Loucy (cell line): ENCODE measurements at regions not wholly inside any gene's neighbourhood (a gene's known extent, or its start where the extent isn't known, plus 50 kb on each side); places are given as distances from the start of the nearest gene placed in this dataset.

Experiments
- H2AFZ ChIP-seq: fragments of 200-600 bp; sonication (generic); 2 replicates; pipeline ENCODE4 v1.6.0; 2016; ENCODE audit warnings: antibody characterized with exemption, mild to moderate bottlenecking, low read length, moderate library complexity
- H3F3A ChIP-seq: fragments of 200-600 bp; 2 replicates; pipeline ENCODE4 v1.6.0; 2016; ENCODE audit warnings: antibody characterized with exemption, low read depth, mild to moderate bottlenecking
- H3K27me3 ChIP-seq: fragments of 200-600 bp; sonication (generic); 2 replicates; pipeline ENCODE4 v1.6.1; 2014; ENCODE audit warnings: low read length, mild to moderate bottlenecking; ENCODE audit not compliant: insufficient read depth, poor library complexity, severe bottlenecking
- H3K36me3 ChIP-seq: fragments of 200-600 bp; sonication (generic); 2 replicates; pipeline ENCODE4 v1.6.1; 2016; ENCODE audit warnings: low read length; ENCODE audit not compliant: insufficient read depth
- H3K4me1 ChIP-seq: fragments of 200-600 bp; sonication (generic); 2 replicates; pipeline ENCODE4 v1.5.1; 2014; ENCODE audit warnings: low read length, mild to moderate bottlenecking; ENCODE audit not compliant: insufficient read depth, poor library complexity, severe bottlenecking
- H3K4me2 ChIP-seq: fragments of 200-600 bp; sonication (generic); 2 replicates; pipeline ENCODE4 v1.6.0; 2014; ENCODE audit warnings: antibody characterized with exemption, low read length, low read depth, mild to moderate bottlenecking; ENCODE audit not compliant: poor library complexity, severe bottlenecking
- H3K4me3 ChIP-seq: fragments of 200-600 bp; sonication (generic); 2 replicates; pipeline ENCODE4 v1.5.1; 2014; ENCODE audit warnings: low read length, mild to moderate bottlenecking, mixed read lengths; ENCODE audit not compliant: poor library complexity, severe bottlenecking
- H3K79me2 ChIP-seq: fragments of 200-600 bp; sonication (generic); 2 replicates; pipeline ENCODE4 v1.6.1; 2014; ENCODE audit warnings: low read length; ENCODE audit not compliant: insufficient read depth
- H3K9ac ChIP-seq: fragments of 200-600 bp; sonication (generic); 2 replicates; pipeline ENCODE4 v1.6.0; 2014; ENCODE audit warnings: mild to moderate bottlenecking, low read depth, low read length, moderate library complexity; ENCODE audit not compliant: poor library complexity, severe bottlenecking
- H3K9me2 ChIP-seq: fragments of 200-600 bp; sonication (generic); replicated peaks from 2 replicates; pipeline ENCODE4 v1.6.1; 2016; ENCODE audit warnings: low read depth, low read length, mixed read lengths
- H3K9me3 ChIP-seq: fragments of 200-600 bp; sonication (generic); 2 replicates; pipeline ENCODE4 v1.6.1; 2014; ENCODE audit warnings: mild to moderate bottlenecking, antibody characterized with exemption, low read length, low read depth; ENCODE audit not compliant: insufficient read depth
- H4K20me1 ChIP-seq: fragments of 200-600 bp; sonication (generic); 2 replicates; pipeline ENCODE4 v1.6.0; 2014; ENCODE audit warnings: antibody characterized with exemption, low read length, mild to moderate bottlenecking; ENCODE audit not compliant: insufficient read depth, poor library complexity, severe bottlenecking
- EZH2phosphoT487 ChIP-seq: fragments of 200-600 bp; IDR thresholded peaks from 2 replicates; pipeline ENCODE4 v1.6.1; 2018; ENCODE audit warnings: antibody characterized with exemption, mild to moderate bottlenecking, moderate library complexity, borderline replicate concordance
- TF ChIP-seq, protein P1 (sequence below): fragments of 200-600 bp; sonication (generic); conservative IDR thresholded peaks from 2 replicates; pipeline ENCODE4 v1.5.1; 2014; ENCODE audit warnings: mild to moderate bottlenecking, antibody characterized with exemption, low read length

DNA sequence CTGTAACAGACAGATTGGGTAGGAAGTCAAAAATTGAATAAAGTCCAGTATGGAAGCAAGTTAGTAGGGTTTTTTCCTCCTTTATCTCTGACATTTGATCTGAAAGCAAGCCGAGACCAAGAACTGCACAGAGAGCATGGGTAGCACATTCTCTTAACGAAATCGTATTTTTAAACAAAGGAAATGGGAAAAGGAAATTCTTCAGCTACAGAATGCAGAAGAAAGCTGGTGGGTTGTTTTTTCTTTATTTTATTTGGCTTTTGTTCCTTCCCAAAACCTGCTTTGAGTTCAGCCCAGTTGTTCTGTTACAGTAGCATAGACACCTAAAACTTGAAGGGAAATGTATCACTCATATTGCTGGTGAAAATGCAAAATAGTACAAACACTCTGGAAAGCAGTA lies 397.0 kb downstream of the GBE1 start:
- H3K4me2 ChIP-seq, result no peak overlapping the region
- H3K9me2 ChIP-seq, result no peaks in the 10 kb centered on the region
- no peaks in the 10 kb centered on the region for H3K79me2 ChIP-seq
- no peaks in the 10 kb centered on the region for H3K4me1 ChIP-seq
- H3K27me3 ChIP-seq, result no peaks in the 10 kb centered on the region
- no peaks in the 10 kb centered on the region for H3F3A ChIP-seq
- H3K4me3 ChIP-seq, result no peak overlapping the region
- H4K20me1 ChIP-seq, result no peaks in the 10 kb centered on the region
- TF ChIP-seq, protein P1, sequence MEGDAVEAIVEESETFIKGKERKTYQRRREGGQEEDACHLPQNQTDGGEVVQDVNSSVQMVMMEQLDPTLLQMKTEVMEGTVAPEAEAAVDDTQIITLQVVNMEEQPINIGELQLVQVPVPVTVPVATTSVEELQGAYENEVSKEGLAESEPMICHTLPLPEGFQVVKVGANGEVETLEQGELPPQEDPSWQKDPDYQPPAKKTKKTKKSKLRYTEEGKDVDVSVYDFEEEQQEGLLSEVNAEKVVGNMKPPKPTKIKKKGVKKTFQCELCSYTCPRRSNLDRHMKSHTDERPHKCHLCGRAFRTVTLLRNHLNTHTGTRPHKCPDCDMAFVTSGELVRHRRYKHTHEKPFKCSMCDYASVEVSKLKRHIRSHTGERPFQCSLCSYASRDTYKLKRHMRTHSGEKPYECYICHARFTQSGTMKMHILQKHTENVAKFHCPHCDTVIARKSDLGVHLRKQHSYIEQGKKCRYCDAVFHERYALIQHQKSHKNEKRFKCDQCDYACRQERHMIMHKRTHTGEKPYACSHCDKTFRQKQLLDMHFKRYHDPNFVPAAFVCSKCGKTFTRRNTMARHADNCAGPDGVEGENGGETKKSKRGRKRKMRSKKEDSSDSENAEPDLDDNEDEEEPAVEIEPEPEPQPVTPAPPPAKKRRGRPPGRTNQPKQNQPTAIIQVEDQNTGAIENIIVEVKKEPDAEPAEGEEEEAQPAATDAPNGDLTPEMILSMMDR, result no peak
- TF ChIP-seq EZH2phosphoT487, result no peak
- no peak overlapping the region for H3K9ac ChIP-seq
- no peak overlapping the region for H2AFZ ChIP-seq
- H3K9me3 ChIP-seq, result no peaks in the 10 kb centered on the region; the same call in 1 of the 2 replicates
- H3K36me3 ChIP-seq, result no peaks in the 10 kb centered on the region

DNA sequence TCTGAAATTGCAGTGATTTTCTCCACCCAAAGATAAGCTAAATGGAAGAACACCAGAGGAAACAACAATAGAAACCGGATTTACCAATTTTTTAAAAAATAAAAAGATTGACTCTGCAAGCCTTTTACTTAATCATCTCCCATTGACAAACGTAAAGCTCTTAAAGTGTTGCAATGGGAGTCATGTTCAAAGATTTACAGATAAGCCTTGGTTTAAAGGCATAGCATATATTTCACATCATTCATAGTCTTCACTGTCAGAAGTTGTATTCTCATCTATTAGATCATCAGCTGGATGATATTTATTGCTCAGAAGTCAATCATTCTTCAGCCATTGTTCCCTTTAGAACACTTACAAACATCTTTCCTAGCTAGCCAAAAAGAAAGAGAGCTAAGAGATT lies 397.6 kb downstream of the GBE1 start:
- Histone ChIP-seq H4K20me1 (no peaks in the 10 kb centered on the region), H3F3A (no peaks in the 10 kb centered on the region), H3K4me3 (no peak overlapping the region), H3K27me3 (no peaks in the 10 kb centered on the region), H3K4me1 (no peaks in the 10 kb centered on the region), H3K4me2 (no peak overlapping the region), H3K9me3 (no peaks in the 10 kb centered on the region; the same call in 1 of the 2 replicates), H3K79me2 (no peaks in the 10 kb centered on the region), H3K9me2 (no peaks in the 10 kb centered on the region), H3K9ac (no peak overlapping the region), H2AFZ (no peak overlapping the region), H3K36me3 (no peaks in the 10 kb centered on the region)
- TF ChIP-seq EZH2phosphoT487, result no peak
- TF ChIP-seq, protein P1, result no peak

DNA sequence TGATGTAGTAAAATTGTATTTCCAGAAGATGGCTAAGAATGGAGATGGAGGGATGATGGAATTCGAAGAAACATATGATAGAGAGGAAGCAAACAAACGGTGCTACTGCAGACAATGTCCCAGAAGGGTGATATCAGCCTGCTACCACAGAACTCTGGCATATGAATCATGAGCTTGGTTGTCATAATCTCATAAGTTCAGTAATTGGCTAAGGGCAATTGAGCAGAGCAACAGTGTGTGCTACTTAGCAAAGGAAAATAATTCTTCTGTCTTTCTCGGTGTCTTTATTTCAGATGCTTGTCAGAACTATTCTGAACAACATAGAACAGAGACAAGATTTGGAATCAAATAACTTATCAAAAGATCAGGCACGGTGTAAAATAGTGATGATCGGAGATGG lies 407.3 kb downstream of the GBE1 start:
- no peaks in the 10 kb centered on the region for H3K36me3 ChIP-seq
- no peaks in the 10 kb centered on the region for H3K27me3 ChIP-seq
- H3F3A ChIP-seq, result no peaks in the 10 kb centered on the region
- TF ChIP-seq, protein P1, result no peak
- no peak for TF ChIP-seq EZH2phosphoT487
- no peaks in the 10 kb centered on the region for H3K9me3 ChIP-seq
- no peak overlapping the region for H3K4me3 ChIP-seq
- H3K9ac ChIP-seq, result no peak overlapping the region
- no peaks in the 10 kb centered on the region for H3K9me2 ChIP-seq
- H3K4me2 ChIP-seq, result no peak overlapping the region
- H2AFZ ChIP-seq, result peak overlapping the region; percentile 57
- H3K79me2 ChIP-seq, result no peaks in the 10 kb centered on the region
- H3K4me1 ChIP-seq, result no peaks in the 10 kb centered on the region
- H4K20me1 ChIP-seq, result no peaks in the 10 kb centered on the region
